Ovary (tissue), 7 donors: ENCODE measurements at regions not wholly inside any gene's neighbourhood (a gene's known extent, or its start where the extent isn't known, plus 50 kb on each side); places are given as distances from the start of the nearest gene placed in this dataset.

Experiments used
- DNase-seq, 5 donors: peaks; one replicate each; pipeline ENCODE4 v3.0.0-alpha.2; 2019 to 2020
- H3K27ac ChIP-seq, 2 donors: fragments of 200-600 bp; one replicate each; pipeline versions ENCODE4 v1.5.1 to v1.8.0; 2019 to 2022
- H3K27me3 ChIP-seq: fragments of 200-600 bp; one replicate; pipeline ENCODE4 v1.8.0; 2022
- H3K36me3 ChIP-seq: fragments of 200-600 bp; sonication (generic); one replicate; pipeline ENCODE4 v1.5.1; 2019
- H3K4me1 ChIP-seq: one replicate; pipeline ENCODE4 v1.8.1; 2013; ENCODE audit warnings: mild to moderate bottlenecking, moderate library complexity; ENCODE audit not compliant: insufficient read depth
- H3K4me3 ChIP-seq: fragments of 200-600 bp; sonication (generic); one replicate; pipeline ENCODE4 v1.5.1; 2017
- H3K9me3 ChIP-seq, 2 donors: fragments of 200-600 bp in 1 of 2; sonication (generic) in 1 of 2; one replicate each; pipeline versions ENCODE4 v1.5.1 to v1.8.1; 2013 to 2019; ENCODE audit warnings: mild to moderate bottlenecking in 1 of 2, moderate library complexity in 1 of 2
- EP300 ChIP-seq: sonication (generic); formaldehyde crosslinking; IDR thresholded peaks from one replicate; pipeline ENCODE4 v1.6.1; 2017; ENCODE audit warnings: antibody characterized with exemption
- POLR2A ChIP-seq: fragments of 450-650 bp; IDR thresholded peaks from one replicate; pipeline ENCODE4 v1.6.1; 2017; ENCODE audit warnings: antibody characterized with exemption, mild to moderate bottlenecking, moderate library complexity
- WGBS, 3 donors: extraction: QIAGEN DNeasy Blood & Tissue Kit in 1 of 3; methylation state at CpG; one replicate each; pipeline versions ENCODE4 v1.1.5 to v1.1.7; 2013 to 2017; 5-methylcytosine and 5-hydroxymethylcytosine counted together
- intact Hi-C, 4 donors: fragments of 100-400 bp; cut with DNase I; formaldehyde crosslinking; loops; one replicate each; pipeline versions ENCODE4 v1.11.0 to v1.15.1; 2022 to 2023
- TF ChIP-seq, protein P1 (sequence below), 3 donors: fragments of 450-650 bp in 2 of 3; fragments of 200-600 bp in 1 of 3; IDR thresholded peaks; one replicate each; pipeline versions ENCODE4 v1.5.1 to v1.8.0; 2016 to 2022; ENCODE audit warnings: antibody characterized with exemption in 3 of 3, mild to moderate bottlenecking in 1 of 3
- donor health status: DM: no; HTN: no; CAD: no; lungs with moderate emphysema.
- donor health status: DM: no; HTN: no; CAD: no.
- donor health status: Bipolar disorder and iron deficiency.
- donor health status: DM: no; HTN: no; CAD: no.
- donor health status: DM: yes; HTN: yes; CAD: no.

DNA sequence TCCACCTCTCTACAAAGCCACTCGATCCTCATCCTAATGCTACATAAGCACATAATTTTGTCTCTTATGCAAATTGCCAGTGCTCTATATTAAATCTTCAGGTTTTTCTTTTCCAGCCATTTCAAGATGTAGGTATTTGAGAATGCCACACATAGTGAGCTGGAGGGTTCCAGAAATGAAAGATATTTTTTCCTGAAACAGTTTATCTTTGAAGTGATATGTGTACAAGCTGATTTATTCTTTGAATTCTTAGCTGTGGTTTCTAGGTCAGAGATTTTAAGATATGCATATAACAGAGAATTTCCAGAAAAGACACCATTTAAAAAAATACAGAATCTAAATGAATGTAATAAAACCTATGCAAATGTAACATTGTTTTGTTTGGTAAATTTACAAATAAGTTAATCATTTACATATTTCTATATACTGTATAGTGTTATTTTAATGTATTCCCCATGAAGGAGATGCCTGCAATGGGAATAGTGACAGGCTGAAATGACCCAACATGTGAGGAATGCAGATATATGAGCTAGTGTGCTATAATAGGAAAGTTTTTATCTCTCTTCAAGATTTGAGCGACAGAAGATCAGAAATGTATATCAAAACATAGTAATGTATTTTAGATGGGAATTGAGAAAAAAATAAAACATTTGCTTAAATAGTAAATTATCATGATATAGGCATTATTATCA is 570.2 kb downstream of the SLITRK1 start:
- WGBS, 3 donors: 33 to 48% (median 34%) methylated on average over 2 of the region's 2 CpGs
- no peak overlapping the region for H3K4me3 ChIP-seq
- TF ChIP-seq, protein P1, sequence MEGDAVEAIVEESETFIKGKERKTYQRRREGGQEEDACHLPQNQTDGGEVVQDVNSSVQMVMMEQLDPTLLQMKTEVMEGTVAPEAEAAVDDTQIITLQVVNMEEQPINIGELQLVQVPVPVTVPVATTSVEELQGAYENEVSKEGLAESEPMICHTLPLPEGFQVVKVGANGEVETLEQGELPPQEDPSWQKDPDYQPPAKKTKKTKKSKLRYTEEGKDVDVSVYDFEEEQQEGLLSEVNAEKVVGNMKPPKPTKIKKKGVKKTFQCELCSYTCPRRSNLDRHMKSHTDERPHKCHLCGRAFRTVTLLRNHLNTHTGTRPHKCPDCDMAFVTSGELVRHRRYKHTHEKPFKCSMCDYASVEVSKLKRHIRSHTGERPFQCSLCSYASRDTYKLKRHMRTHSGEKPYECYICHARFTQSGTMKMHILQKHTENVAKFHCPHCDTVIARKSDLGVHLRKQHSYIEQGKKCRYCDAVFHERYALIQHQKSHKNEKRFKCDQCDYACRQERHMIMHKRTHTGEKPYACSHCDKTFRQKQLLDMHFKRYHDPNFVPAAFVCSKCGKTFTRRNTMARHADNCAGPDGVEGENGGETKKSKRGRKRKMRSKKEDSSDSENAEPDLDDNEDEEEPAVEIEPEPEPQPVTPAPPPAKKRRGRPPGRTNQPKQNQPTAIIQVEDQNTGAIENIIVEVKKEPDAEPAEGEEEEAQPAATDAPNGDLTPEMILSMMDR (IDR thresholded peaks at IDR 0.05): no peak
- TF ChIP-seq EP300: no peak
- TF ChIP-seq POLR2A: no peak
- no peaks in the 10 kb centered on the region for H3K4me1 ChIP-seq
- H3K27me3 ChIP-seq: no peaks in the 10 kb centered on the region
- H3K9me3 ChIP-seq: no peaks in the 10 kb centered on the region
- H3K36me3 ChIP-seq: no peaks in the 10 kb centered on the region
- DNase-seq: no peak
- no peak overlapping the region for H3K27ac ChIP-seq
- intact Hi-C loops: no loop called here

DNA sequence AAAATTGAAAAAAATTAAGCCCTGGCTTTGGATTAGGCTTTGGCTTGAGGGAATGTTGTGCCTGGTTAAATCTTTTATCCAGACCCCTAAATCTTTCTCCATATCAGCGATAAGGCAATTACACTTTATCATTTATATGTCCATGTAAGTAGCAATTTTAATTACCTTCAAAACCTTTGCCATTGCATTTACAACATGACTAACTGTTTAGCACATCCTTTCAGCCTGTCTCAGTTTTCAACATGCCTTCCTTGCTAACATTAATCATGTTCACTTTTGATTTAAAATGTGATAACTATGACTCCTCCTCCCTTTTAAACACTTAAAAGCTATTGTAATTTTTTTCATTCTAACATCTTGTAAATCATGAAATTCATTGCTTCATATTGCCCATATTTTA is 583.7 kb downstream of the SLITRK1 start:
- H3K27me3 ChIP-seq: no peaks in the 10 kb centered on the region
- DNase-seq: no peak
- WGBS, 3 donors: 14 to 50% (median 35%) methylated on average over 1 of the region's 1 CpG
- TF ChIP-seq POLR2A (no peak), EP300 (no peak)
- TF ChIP-seq, protein P1 (IDR thresholded peaks at IDR 0.05): no peak
- no peaks in the 10 kb centered on the region for H3K36me3 ChIP-seq
- no peaks in the 10 kb centered on the region for H3K4me1 ChIP-seq
- intact Hi-C loops: no loop called here
- H3K27ac ChIP-seq: no peak overlapping the region
- no peak overlapping the region for H3K4me3 ChIP-seq
- no peaks in the 10 kb centered on the region for H3K9me3 ChIP-seq

DNA sequence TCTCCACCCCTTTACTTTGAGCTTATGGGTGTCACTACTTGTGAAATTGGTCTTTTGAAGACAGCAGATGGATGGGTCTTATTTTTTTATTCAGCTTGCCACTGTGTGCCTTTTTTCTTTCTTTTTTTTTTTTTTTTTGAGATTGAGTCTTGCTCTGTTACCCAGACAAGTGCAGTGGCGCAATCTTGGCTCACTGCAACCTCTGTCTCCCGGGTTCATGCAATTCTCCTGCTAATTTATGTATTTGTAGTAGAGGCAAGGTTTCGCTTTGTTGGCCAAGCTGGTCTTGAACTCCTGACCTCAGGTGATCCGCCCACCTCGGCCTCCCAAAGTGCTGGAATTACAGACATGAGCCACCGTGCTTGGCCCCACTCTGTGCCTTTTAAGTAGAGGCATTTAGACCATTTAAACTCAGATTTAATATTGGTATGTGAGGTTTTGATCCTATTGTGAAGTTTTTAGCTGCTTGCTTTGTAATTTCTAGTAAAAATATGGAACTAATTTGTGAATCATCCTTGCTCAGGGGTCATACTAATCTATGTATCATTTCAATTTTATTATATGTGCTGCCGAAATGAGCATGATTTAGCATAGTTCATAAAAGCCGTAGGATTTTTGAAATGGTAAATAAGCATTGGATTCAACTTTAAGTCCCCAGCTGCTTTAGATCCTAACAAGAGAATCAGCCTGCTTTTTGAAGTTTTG is 584.5 kb downstream of the SLITRK1 start:
- TF ChIP-seq EP300: no peak
- TF ChIP-seq POLR2A: no peak
- TF ChIP-seq, protein P1 (IDR thresholded peaks at IDR 0.05): no peak
- intact Hi-C loops: no loop called here
- Histone ChIP-seq H3K36me3 (no peaks in the 10 kb centered on the region), H3K4me3 (no peak overlapping the region), H3K27me3 (no peaks in the 10 kb centered on the region), H3K4me1 (no peaks in the 10 kb centered on the region), H3K9me3 (no peaks in the 10 kb centered on the region), H3K27ac (no peak overlapping the region)
- 39 to 51% (median 50%) methylated on average over 8 of the region's 8 CpGs for WGBS, 3 donors
- DNase-seq: no peak

DNA sequence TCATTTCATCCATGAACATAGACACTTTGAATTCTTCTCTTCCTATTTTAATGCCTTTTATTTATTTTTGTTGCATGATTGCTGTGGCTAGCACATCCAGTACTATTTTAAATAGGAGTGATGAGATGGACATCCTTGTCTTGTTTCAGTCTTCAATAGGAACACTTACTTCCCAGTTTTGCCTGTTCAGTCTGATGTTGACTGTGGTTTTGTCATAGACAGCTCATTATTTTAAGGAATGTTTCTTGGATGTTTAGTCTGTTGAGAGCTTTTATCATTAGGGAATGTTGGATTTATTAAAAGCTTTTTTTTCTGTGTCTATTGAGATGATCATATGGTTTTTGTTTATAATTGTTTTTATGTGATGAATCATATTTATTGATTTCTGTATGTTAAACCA is 586.6 kb downstream of the SLITRK1 start:
- TF ChIP-seq EP300 (no peak), POLR2A (no peak)
- TF ChIP-seq, protein P1 (IDR thresholded peaks at IDR 0.05): no peak
- intact Hi-C loops: no loop called here
- Histone ChIP-seq H3K27ac (no peak overlapping the region), H3K4me1 (no peaks in the 10 kb centered on the region), H3K9me3 (no peaks in the 10 kb centered on the region), H3K4me3 (no peak overlapping the region), H3K36me3 (no peaks in the 10 kb centered on the region), H3K27me3 (no peaks in the 10 kb centered on the region)
- DNase-seq: no peak
